GM12874 (cell line): ENCODE measurements at regions not wholly inside any gene's neighbourhood (a gene's known extent, or its start where the extent isn't known, plus 50 kb on each side); places are given as distances from the start of the nearest gene placed in this dataset.

Experiments used
- CTCF ChIP-seq: IDR thresholded peaks from 2 replicates; pipeline ENCODE4 v1.5.1; 2011; ENCODE audit warnings: low read depth, mild to moderate bottlenecking, control low read depth, low read length, moderate library complexity; ENCODE audit not compliant: insufficient read depth

- no peak for TF ChIP-seq CTCF
These were observed 126.3 kb upstream of the CELF2 start for GRCh38 chr10:10891124-10892082.

GRCh38 chr10:10892290-10892875 lies 125.3 kb upstream of the CELF2 start:
- TF ChIP-seq CTCF = no peak

- TF ChIP-seq CTCF = no peak
These were observed 120.3 kb upstream of the CELF2 start for GRCh38 chr10:10897400-10897799.

- no peak for TF ChIP-seq CTCF
These were observed 115.8 kb upstream of the CELF2 start for GRCh38 chr10:10901906-10902305.

DNA sequence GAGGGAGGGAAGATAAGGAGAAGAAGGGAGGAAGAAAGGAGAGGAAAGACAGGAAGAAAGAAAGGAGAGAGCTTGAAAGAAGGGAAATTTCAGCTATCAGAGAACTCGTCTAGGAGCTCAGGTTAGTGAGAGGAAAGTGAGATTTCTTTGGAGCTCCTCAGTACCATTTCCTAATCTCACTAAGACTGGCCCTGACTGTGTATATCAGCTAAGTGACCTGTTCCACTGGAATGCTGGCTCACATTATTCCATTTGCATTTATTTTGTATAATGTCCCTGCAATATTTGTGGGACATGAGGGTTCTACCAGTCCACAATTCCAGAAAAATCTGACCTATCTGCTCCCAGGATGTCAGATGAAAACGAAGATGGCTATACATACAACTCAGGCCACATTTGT lies 114.7 kb upstream of the CELF2 start:
- TF ChIP-seq CTCF = no peak

DNA sequence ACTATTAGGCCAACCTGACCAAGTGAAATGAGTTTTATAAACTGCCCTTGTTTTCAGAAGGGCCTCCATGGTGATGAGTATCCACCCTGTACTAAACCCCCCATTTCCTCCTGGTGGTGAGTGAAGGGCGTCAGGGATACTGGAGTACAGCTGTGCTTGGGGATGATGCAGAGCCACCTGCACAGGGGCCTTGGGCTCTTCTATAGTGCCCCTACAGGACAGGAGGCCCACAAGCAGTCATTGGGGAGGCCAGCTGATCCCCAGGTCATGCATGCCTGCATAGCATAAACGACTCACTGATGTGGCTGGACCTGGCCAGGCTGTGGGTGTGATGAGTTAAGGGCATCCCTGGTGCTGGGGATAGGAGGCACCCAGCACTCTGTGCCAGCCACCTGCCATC lies 114.1 kb upstream of the CELF2 start:
- no peak for TF ChIP-seq CTCF

DNA sequence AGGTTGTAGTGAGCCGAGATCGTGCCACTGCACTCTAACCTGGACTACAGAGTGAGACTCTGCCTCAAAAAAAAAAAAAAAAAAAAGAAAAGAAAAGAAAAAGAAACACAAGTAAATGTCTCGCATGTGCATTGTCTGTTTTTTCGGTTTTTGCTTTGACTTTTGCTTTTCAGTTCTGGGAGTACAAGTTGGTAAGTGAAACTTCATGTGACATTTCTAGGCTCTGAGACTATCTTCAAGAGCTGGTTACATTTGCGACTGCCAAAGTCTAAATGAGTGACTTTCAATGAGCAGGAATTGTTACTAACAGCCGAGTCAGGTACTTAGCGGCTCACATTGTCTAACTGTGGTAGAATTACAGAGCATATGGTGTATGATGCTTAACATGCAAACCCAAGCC lies 107.0 kb upstream of the CELF2 start:
- no peak for TF ChIP-seq CTCF
